Upper lobe of left lung (tissue), 4 donors: ENCODE measurements at regions not wholly inside any gene's neighbourhood (a gene's known extent, or its start where the extent isn't known, plus 50 kb on each side); places are given as distances from the start of the nearest gene placed in this dataset.

Experiments used
- POLR2A ChIP-seq, 4 donors: fragments of 450-650 bp; IDR thresholded peaks; one replicate each; pipeline ENCODE4 v1.5.1; 2016 to 2017; ENCODE audit warnings: antibody characterized with exemption in 4 of 4, mild to moderate bottlenecking in 2 of 4
- POLR2AphosphoS5 ChIP-seq, 2 donors: sonication (generic); formaldehyde crosslinking; IDR thresholded peaks; one replicate each; pipeline ENCODE4 v1.5.1; 2017; ENCODE audit warnings: antibody characterized with exemption in 2 of 2
- TF ChIP-seq, protein P1 (sequence below), 6 experiments: fragments of 450-650 bp in 4 of 6; fragments of 200-600 bp in 2 of 6; sonication (generic) in 2 of 6; IDR thresholded peaks; one replicate each; pipeline ENCODE4 v1.5.1; 2016 to 2019; ENCODE audit warnings: antibody characterized with exemption in 6 of 6

DNA sequence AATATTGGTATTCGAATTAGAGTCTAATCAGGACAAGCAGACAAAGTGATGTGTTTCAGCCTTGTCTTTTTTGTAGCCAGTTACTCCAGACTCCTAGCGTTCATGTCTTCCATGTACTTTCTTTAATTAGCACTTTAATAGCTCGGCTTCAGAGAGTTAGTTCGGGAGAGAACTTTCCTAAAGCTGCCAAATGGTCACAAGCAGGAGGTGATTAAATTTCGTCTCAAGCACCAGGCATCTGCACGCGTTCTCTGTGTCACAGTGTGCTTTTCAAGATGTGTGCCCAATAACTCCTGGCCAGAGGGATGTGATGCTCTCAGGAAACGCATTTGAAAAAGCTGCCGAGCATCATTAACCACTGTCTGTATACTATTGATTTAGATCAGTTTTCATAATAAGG, 790.8 kb downstream of the SOCS6 start:
- TF ChIP-seq, protein P1, sequence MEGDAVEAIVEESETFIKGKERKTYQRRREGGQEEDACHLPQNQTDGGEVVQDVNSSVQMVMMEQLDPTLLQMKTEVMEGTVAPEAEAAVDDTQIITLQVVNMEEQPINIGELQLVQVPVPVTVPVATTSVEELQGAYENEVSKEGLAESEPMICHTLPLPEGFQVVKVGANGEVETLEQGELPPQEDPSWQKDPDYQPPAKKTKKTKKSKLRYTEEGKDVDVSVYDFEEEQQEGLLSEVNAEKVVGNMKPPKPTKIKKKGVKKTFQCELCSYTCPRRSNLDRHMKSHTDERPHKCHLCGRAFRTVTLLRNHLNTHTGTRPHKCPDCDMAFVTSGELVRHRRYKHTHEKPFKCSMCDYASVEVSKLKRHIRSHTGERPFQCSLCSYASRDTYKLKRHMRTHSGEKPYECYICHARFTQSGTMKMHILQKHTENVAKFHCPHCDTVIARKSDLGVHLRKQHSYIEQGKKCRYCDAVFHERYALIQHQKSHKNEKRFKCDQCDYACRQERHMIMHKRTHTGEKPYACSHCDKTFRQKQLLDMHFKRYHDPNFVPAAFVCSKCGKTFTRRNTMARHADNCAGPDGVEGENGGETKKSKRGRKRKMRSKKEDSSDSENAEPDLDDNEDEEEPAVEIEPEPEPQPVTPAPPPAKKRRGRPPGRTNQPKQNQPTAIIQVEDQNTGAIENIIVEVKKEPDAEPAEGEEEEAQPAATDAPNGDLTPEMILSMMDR (IDR thresholded peaks at IDR 0.05): no peak
- no peak for TF ChIP-seq POLR2AphosphoS5 (IDR thresholded peaks at IDR 0.05)
- no peak for TF ChIP-seq POLR2A (IDR thresholded peaks at IDR 0.05)
